ENCODE measurements at regions not wholly inside any gene's neighbourhood (a gene's known extent, or its start where the extent isn't known, plus 50 kb on each side); places are given as distances from the start of the nearest gene placed in this dataset.

DNA sequence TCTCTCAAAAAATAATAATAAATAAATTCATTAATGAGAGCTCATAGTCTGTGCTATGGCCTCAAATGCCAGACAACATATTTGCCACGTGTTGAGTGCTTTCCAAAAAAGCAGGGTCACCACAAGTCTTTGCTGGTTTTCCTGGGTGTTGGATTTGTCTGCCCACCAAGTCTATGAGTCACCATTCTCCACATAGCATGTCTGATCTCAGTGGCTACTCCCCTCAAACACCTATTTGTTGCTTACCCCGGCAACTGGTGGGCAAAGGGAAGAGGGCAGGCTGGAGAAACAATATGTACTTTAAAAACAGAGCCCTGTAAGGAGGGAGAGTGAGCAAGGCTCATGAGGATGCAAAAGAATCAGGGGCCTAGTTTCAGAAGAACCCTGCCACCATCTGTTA, 120.0 kb upstream of the ARRDC4 start:
- no peaks in the 10 kb centered on the region for H3K27me3 ChIP-seq
- H3K9me3 ChIP-seq = no peaks in the 10 kb centered on the region
- H3K4me3 ChIP-seq = no peak overlapping the region
- TF ChIP-seq, protein P1, sequence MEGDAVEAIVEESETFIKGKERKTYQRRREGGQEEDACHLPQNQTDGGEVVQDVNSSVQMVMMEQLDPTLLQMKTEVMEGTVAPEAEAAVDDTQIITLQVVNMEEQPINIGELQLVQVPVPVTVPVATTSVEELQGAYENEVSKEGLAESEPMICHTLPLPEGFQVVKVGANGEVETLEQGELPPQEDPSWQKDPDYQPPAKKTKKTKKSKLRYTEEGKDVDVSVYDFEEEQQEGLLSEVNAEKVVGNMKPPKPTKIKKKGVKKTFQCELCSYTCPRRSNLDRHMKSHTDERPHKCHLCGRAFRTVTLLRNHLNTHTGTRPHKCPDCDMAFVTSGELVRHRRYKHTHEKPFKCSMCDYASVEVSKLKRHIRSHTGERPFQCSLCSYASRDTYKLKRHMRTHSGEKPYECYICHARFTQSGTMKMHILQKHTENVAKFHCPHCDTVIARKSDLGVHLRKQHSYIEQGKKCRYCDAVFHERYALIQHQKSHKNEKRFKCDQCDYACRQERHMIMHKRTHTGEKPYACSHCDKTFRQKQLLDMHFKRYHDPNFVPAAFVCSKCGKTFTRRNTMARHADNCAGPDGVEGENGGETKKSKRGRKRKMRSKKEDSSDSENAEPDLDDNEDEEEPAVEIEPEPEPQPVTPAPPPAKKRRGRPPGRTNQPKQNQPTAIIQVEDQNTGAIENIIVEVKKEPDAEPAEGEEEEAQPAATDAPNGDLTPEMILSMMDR (IDR thresholded peaks at IDR 0.05) = no peak
- no peaks in the 10 kb centered on the region for H3K4me1 ChIP-seq
- intact Hi-C loops (cut with DNase I) = no loop called here
- H3K27ac ChIP-seq = no peak overlapping the region
- no peaks in the 10 kb centered on the region for H3K36me3 ChIP-seq
- DNase-seq (ENCODE audit: low spot score in 2 of 2) = no peak

DNA sequence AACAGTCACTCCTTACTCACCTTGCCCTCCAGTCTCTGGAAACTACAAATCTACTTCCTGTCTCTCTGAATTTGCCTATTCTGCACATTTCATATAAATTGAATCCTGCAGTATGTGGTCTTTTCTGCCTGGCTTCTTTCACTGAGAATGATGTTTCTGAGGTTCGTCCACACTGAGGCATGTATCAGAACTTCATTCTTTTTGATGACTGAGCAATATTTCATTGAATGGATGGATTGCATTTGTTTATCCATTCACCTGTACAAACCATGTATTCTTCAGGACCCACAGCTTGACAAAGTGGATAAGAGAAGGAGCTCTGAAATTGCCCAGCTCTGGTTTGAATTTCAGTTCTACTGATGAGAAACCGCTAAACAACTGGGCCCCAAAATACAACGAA, 118.9 kb upstream of the ARRDC4 start:
- DNase-seq (ENCODE audit: low spot score in 2 of 2) = no peak
- intact Hi-C loops (cut with DNase I) = no loop called here
- Histone ChIP-seq H3K4me3 (no peak overlapping the region), H3K9me3 (no peaks in the 10 kb centered on the region), H3K27me3 (no peaks in the 10 kb centered on the region), H3K36me3 (no peaks in the 10 kb centered on the region), H3K4me1 (no peaks in the 10 kb centered on the region), H3K27ac (no peak overlapping the region)
- TF ChIP-seq, protein P1 (IDR thresholded peaks at IDR 0.05) = no peak

DNA sequence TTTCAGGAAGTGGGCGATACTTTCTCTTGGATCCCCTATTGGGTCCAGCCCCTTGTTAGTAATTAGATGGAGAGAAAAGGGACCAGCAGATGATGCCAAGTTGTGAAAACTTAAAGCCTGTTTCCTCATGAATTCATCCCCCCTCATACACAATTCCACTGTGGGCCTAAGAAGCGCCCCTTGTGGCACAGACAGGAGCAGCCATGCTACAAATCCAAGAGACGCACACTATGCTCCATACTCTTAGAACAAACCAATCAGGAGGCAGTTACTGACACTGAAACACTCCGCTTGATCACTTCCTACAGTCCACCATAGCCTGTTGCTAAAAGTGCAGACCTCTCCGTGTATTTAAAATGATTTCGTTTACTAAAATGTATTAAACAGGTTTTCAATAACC, 111.3 kb upstream of the ARRDC4 start:
- no peak overlapping the region for H3K4me3 ChIP-seq
- no peaks in the 10 kb centered on the region for H3K4me1 ChIP-seq
- no peaks in the 10 kb centered on the region for H3K27me3 ChIP-seq
- TF ChIP-seq, protein P1 (IDR thresholded peaks at IDR 0.05) = no peak
- DNase-seq (ENCODE audit: low spot score in 2 of 2) = no peak
- intact Hi-C loops (cut with DNase I) = no loop called here
- H3K36me3 ChIP-seq = no peaks in the 10 kb centered on the region
- H3K27ac ChIP-seq = no peak overlapping the region
- H3K9me3 ChIP-seq = no peaks in the 10 kb centered on the region

DNA sequence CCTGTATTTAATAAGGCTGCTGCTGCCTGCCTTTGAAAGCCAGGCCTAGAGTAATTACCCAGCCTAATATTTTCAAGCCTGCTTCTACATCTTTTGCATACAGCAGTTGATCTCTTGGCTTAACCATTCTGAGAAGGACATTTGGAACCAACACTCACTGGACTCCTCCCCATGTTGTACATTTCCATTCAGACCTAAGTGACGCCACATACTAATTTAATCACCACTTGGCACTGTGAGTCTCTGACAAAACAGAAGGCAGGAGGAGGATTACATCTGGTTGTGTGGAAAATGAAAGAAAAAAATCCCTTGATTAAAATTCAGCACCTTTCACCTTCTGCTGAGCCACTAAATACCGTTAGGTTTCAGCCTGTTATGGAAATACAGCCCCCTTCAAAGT, 102.2 kb upstream of the ARRDC4 start:
- H3K9me3 ChIP-seq = no peaks in the 10 kb centered on the region
- TF ChIP-seq, protein P1 (IDR thresholded peaks at IDR 0.05) = no peak
- intact Hi-C loops (cut with DNase I) = no loop called here

DNA sequence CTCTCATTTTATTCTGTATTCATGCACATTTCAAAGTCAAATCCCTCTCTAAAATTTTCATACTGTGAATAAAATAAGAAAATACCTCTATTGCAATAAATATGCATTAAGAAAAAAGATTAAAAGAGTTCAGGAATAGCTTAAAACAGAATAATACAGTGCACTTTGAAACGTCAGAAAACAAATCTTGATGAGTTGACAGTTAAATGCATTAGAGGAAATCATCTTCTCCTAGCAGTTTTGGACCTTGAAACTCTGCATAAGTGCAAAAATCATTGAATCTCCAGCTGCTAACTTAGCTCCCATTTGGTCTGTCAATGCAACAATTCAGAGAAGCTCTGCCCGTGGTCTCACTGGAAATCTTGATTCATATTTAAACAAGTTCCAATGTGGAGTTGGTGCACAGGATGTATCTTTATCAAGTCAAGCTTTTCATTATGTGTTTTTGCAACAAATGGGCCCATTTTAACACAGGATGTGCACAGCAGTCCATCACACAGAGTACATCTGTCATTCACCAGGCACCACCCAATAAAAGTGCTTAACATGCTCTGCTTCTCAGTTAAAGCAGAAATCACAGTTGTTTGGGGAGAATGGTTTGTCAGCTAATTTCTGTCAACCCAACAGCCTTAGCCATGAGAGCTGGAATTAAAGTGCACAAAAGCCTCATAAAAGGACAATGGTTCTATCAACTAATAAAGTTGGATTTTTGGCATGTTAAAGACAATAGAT, 98.8 kb upstream of the ARRDC4 start:
- H3K4me3 ChIP-seq = no peak overlapping the region
- TF ChIP-seq, protein P1 (IDR thresholded peaks at IDR 0.05) = no peak
- H3K36me3 ChIP-seq = no peaks in the 10 kb centered on the region
- no peaks in the 10 kb centered on the region for H3K9me3 ChIP-seq
- H3K4me1 ChIP-seq = no peaks in the 10 kb centered on the region
- no peak overlapping the region for H3K27ac ChIP-seq
- intact Hi-C loops (cut with DNase I) = no loop called here
- no peaks in the 10 kb centered on the region for H3K27me3 ChIP-seq
- DNase-seq (ENCODE audit: low spot score in 2 of 2) = no peak

More for the DNA sequence above, 102.2 kb upstream of the ARRDC4 start:
- Histone ChIP-seq H3K27me3 (no peaks in the 10 kb centered on the region), H3K27ac (no peak overlapping the region), H3K36me3 (no peaks in the 10 kb centered on the region), H3K4me1 (no peaks in the 10 kb centered on the region), H3K4me3 (no peak overlapping the region)
- DNase-seq (ENCODE audit: low spot score in 2 of 2) = no peak

DNA sequence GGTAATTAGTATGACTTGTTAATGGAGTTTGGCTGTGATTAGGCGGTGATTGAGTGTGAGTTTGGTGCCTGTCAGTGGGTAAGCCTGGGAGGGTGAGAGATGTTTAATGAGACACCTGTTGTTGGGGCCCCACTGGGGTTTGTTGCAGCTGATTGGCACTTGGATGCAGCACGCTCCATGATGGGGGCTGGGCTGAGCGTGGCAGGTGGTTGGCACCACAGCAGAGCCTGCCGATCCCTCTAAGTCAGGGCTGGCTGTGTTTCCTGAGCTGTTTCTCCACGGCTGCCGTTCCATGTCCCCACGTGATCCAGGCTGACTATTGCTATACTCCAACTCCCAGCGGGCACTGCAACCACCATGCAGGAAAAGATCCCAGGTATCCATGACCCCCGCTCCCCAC, 93.5 kb upstream of the ARRDC4 start:
- Histone ChIP-seq H3K36me3 (no peaks in the 10 kb centered on the region), H3K27ac (no peak overlapping the region), H3K4me1 (no peaks in the 10 kb centered on the region), H3K4me3 (no peak overlapping the region), H3K9me3 (no peaks in the 10 kb centered on the region), H3K27me3 (no peaks in the 10 kb centered on the region)
- TF ChIP-seq, protein P1 (IDR thresholded peaks at IDR 0.05) = no peak
- no peak for DNase-seq (ENCODE audit: low spot score in 2 of 2)
- intact Hi-C loops (cut with DNase I) = no loop called here
